Left ventricle myocardium superior (tissue), 1 donor: ENCODE measurements at regions not wholly inside any gene's neighbourhood (a gene's known extent, or its start where the extent isn't known, plus 50 kb on each side); places are given as distances from the start of the nearest gene placed in this dataset.
"Not testable (repeated sequence)": the region's sequence is repeated elsewhere in the genome, so short reads cannot be mapped to it uniquely, and the experiment has no call there.

Source experiments
- ATAC-seq: fragments of 200-7000 bp; cut with Tn5 transposase; one replicate; pipeline ENCODE4 v1.9.1; 2020; ENCODE audit warnings: mild to moderate bottlenecking, moderate library complexity
- DNase-seq: peaks from one replicate; pipeline ENCODE4 v3.0.0-alpha.2; 2020
- intact Hi-C: fragments of 100-400 bp; cut with micrococcal nuclease; formaldehyde crosslinking; loops from one replicate; pipeline ENCODE4 v1.11.0; 2022
- donor health status: DM: no; HTN: yes; CAD: no; lungs with severe emphysema.

- ATAC-seq (no peak), DNase-seq (no peak)
- intact Hi-C loops, result no loop called here
Measured at GRCh38 chr12:105864901-105865300, 273.9 kb downstream of the NUAK1 start.

- DNase-seq, result no peak
- ATAC-seq, result no peak
- intact Hi-C loops, result no loop called here
Measured at GRCh38 chr12:105865886-105866285, 272.9 kb downstream of the NUAK1 start.

- DNase-seq (no peak), ATAC-seq (no peak)
- intact Hi-C loops, result no loop called here
Measured at GRCh38 chr12:105874121-105874520, 264.6 kb downstream of the NUAK1 start.

GRCh38 chr12:105876396-105876927 is 262.3 kb downstream of the NUAK1 start:
- ATAC-seq (no peak), DNase-seq (no peak)
- intact Hi-C loops, result no loop called here

GRCh38 chr12:105878964-105879363 is 259.8 kb downstream of the NUAK1 start:
- ATAC-seq, result no peak
- intact Hi-C loops, result no loop called here
- no peak for DNase-seq

- DNase-seq (no peak), ATAC-seq (no peak)
- intact Hi-C loops, result no loop called here
Measured at GRCh38 chr12:105880824-105881388, 257.8 kb downstream of the NUAK1 start.

- intact Hi-C loops, result no loop called here
- DNase-seq, result peak; percentile 43
- ATAC-seq, result peak; percentile 94
Measured at GRCh38 chr12:105882404-105882803, 256.4 kb downstream of the NUAK1 start.

GRCh38 chr12:105887131-105887530 is 251.6 kb downstream of the NUAK1 start:
- DNase-seq (no peak), ATAC-seq (no peak)
- intact Hi-C loops, result no loop called here

GRCh38 chr12:105888696-105889095 is 250.1 kb downstream of the NUAK1 start:
- intact Hi-C loops, result no loop called here
- ATAC-seq (no peak), DNase-seq (no peak)

GRCh38 chr12:105892362-105892910 is 246.3 kb downstream of the NUAK1 start:
- intact Hi-C loops, result no loop called here
- no peak for ATAC-seq
- DNase-seq, result no peak

GRCh38 chr12:105895197-105895832 is 243.4 kb downstream of the NUAK1 start:
- DNase-seq, intact Hi-C loops, ATAC-seq: not testable (repeated sequence)

- DNase-seq (no peak), ATAC-seq (no peak)
- intact Hi-C loops, result no loop called here
Measured at GRCh38 chr12:105897311-105897725, 241.4 kb downstream of the NUAK1 start.

GRCh38 chr12:105898271-105898670 is 240.5 kb downstream of the NUAK1 start:
- ATAC-seq, intact Hi-C loops: not testable (repeated sequence)

GRCh38 chr12:105899589-105899988 is 239.2 kb downstream of the NUAK1 start:
- ATAC-seq, result no peak
- no peak for DNase-seq
- intact Hi-C loops, result no loop called here

More at GRCh38 chr12:105898271-105898670, 240.5 kb downstream of the NUAK1 start:
- DNase-seq, result not testable (repeated sequence)

GRCh38 chr12:105906561-105906960 is 232.2 kb downstream of the NUAK1 start:
- ATAC-seq (no peak), DNase-seq (no peak)
- intact Hi-C loops, result no loop called here

- no peak for ATAC-seq
- intact Hi-C loops, result no loop called here
- DNase-seq, result no peak
Measured at GRCh38 chr12:105907982-105908381, 230.8 kb downstream of the NUAK1 start.

GRCh38 chr12:105910030-105910429 is 228.7 kb downstream of the NUAK1 start:
- DNase-seq (no peak), ATAC-seq (no peak)
- intact Hi-C loops, result no loop called here

GRCh38 chr12:105911966-105912365 is 226.8 kb downstream of the NUAK1 start:
- no peak for DNase-seq
- intact Hi-C loops, result no loop called here

GRCh38 chr12:105912882-105913678 is 225.7 kb downstream of the NUAK1 start:
- ATAC-seq (no peak), DNase-seq (no peak)
- intact Hi-C loops, result no loop called here

More at GRCh38 chr12:105911966-105912365, 226.8 kb downstream of the NUAK1 start:
- no peak for ATAC-seq
